SK-N-SH (cell line): ENCODE measurements at regions not wholly inside any gene's neighbourhood (a gene's known extent, or its start where the extent isn't known, plus 50 kb on each side); places are given as distances from the start of the nearest gene placed in this dataset.

Source experiments
- CTCF ChIA-PET: fragments of 300-600, 350-600 bp; formaldehyde crosslinking; extraction: SDS; loops from one replicate; lab custom pipeline; 2021; lab: Yijun Ruan, JAX
- POLR2A ChIA-PET: fragments of 350-600 bp; sonication (Branson Sonifier 250); formaldehyde crosslinking; extraction: SDS; loops from one replicate; lab custom pipeline; 2020; ENCODE audit warnings: antibody characterized with exemption, inconsistent platforms; lab: Yijun Ruan, JAX
- DNase-seq: peaks from one replicate; pipeline ENCODE4 v3.0.0; 2012
- H2AFZ ChIP-seq: fragments of 200-600 bp; sonication (generic); 2 replicates; pipeline ENCODE4 v1.8.1; 2016; ENCODE audit warnings: antibody characterized with exemption, mild to moderate bottlenecking, low read depth
- H3F3A ChIP-seq: fragments of 200-600 bp; sonication (generic); replicated peaks from 2 replicates; pipeline ENCODE3; 2016; ENCODE audit warnings: antibody characterized with exemption, mild to moderate bottlenecking; ENCODE audit not compliant: insufficient read depth
- H3K27ac ChIP-seq, 2 experiments: fragments of 200-500 bp in 1 of 2; fragments of 200-600 bp in 1 of 2; sonication (Bioruptor generic) in 1 of 2; sonication (generic), shearing (Covaris generic) in 1 of 2; 2 replicates each; pipeline versions ENCODE4 v1.5.1 to v1.6.1; 2014 to 2016; ENCODE audit warnings: low read depth in 2 of 2, inconsistent platforms in 1 of 2, low read length in 1 of 2, mild to moderate bottlenecking in 1 of 2, mixed read lengths in 1 of 2
- H3K27me3 ChIP-seq: fragments of 200-600 bp; sonication (generic), shearing (Covaris generic); 2 replicates; pipeline ENCODE4 v1.6.1; 2016; ENCODE audit warnings: mixed run types; ENCODE audit not compliant: insufficient read depth
- H3K36me3 ChIP-seq, 2 experiments: fragments of 200-500 bp in 1 of 2; fragments of 200-600 bp in 1 of 2; sonication (Bioruptor generic) in 1 of 2; sonication (generic) in 1 of 2; replicated peaks in 1 of 2; 2 replicates each; pipeline versions ENCODE3 to v1.5.1; 2014 to 2016; ENCODE audit warnings: low read length in 1 of 2, mild to moderate bottlenecking in 1 of 2; ENCODE audit not compliant: insufficient read depth in 2 of 2, control insufficient read depth in 1 of 2
- H3K4me1 ChIP-seq, 2 experiments: fragments of 200-500 bp in 1 of 2; fragments of 200-600 bp in 1 of 2; sonication (Bioruptor generic) in 1 of 2; sonication (generic), shearing (Covaris generic) in 1 of 2; 2 replicates each; pipeline versions ENCODE4 v1.5.1 to v1.6.1; 2014 to 2016; ENCODE audit warnings: low read depth in 1 of 2, low read length in 1 of 2, mixed run types in 1 of 2; ENCODE audit not compliant: insufficient read depth in 2 of 2, control insufficient read depth in 1 of 2
- H3K4me2 ChIP-seq: fragments of 200-600 bp; sonication (generic), shearing (Covaris generic); 2 replicates; pipeline ENCODE4 v1.6.1; 2017; ENCODE audit warnings: mixed run types
- H3K4me3 ChIP-seq, 2 experiments: fragments of 200-500 bp in 1 of 2; fragments of 200-600 bp in 1 of 2; sonication (Bioruptor generic) in 1 of 2; sonication (generic), shearing (Covaris generic) in 1 of 2; 2 replicates each; pipeline versions ENCODE4 v1.5.1 to v1.8.1; 2014 to 2016; ENCODE audit warnings: low read depth in 2 of 2, inconsistent platforms in 1 of 2, low read length in 1 of 2, mild to moderate bottlenecking in 1 of 2, mixed read lengths in 1 of 2, moderate library complexity in 1 of 2
- H3K79me2 ChIP-seq: fragments of 200-600 bp; sonication (generic); 2 replicates; pipeline ENCODE4 v1.8.1; 2017; ENCODE audit warnings: mild to moderate bottlenecking; ENCODE audit not compliant: insufficient read depth
- H3K9ac ChIP-seq: fragments of 200-600 bp; sonication (generic); 2 replicates; pipeline ENCODE4 v1.6.1; 2017; ENCODE audit warnings: mixed run types
- H3K9me2 ChIP-seq: fragments of 200-600 bp; sonication (generic); 2 replicates; pipeline ENCODE4 v1.6.1; 2017; ENCODE audit warnings: mixed run types
- H3K9me3 ChIP-seq: fragments of 200-600 bp; sonication (generic); 2 replicates; pipeline ENCODE4 v1.6.1; 2017; ENCODE audit warnings: mixed run types, mild to moderate bottlenecking, moderate library complexity
- H4K20me1 ChIP-seq: fragments of 200-600 bp; sonication (generic); 2 replicates; pipeline ENCODE4 v1.6.1; 2017; ENCODE audit warnings: mild to moderate bottlenecking, mixed run types; ENCODE audit not compliant: insufficient read depth
- CHD2 ChIP-seq: fragments of 150-350 bp; IDR thresholded peaks from 2 replicates; pipeline ENCODE4 v1.6.1; 2018; ENCODE audit warnings: low read length; ENCODE audit not compliant: partially characterized antibody
- ELF1 ChIP-seq: IDR thresholded peaks from 2 replicates; pipeline ENCODE4 v1.4.0; 2012
- EP300 ChIP-seq, 2 experiments: IDR thresholded peaks; 2 replicates each; pipeline versions ENCODE4 v1.4.0 to v1.6.1; 2012; ENCODE audit warnings: borderline replicate concordance in 1 of 2, low read depth in 1 of 2, low read length in 1 of 2
- EZH2phosphoT487 ChIP-seq: fragments of 200-600 bp; sonication (generic); IDR thresholded peaks from 2 replicates; pipeline ENCODE4 v1.6.1; 2017; ENCODE audit warnings: low read depth, mixed run types, mild to moderate bottlenecking, antibody characterized with exemption, moderate library complexity, borderline replicate concordance
- FOSL2 ChIP-seq: IDR thresholded peaks from 2 replicates; pipeline ENCODE4 v1.4.0; 2012; ENCODE audit warnings: low read depth, mild to moderate bottlenecking, moderate library complexity, borderline replicate concordance
- FOXJ3 ChIP-seq: sonication (generic); formaldehyde crosslinking; IDR thresholded peaks from 2 replicates; pipeline ENCODE4 v1.5.1; 2020; ENCODE audit warnings: mild to moderate bottlenecking, missing genetic modification reagents
- FOXM1 ChIP-seq: IDR thresholded peaks from 2 replicates; pipeline ENCODE4 v1.4.0; 2012; ENCODE audit warnings: low read depth, mild to moderate bottlenecking
- GABPA ChIP-seq: IDR thresholded peaks from 2 replicates; pipeline ENCODE4 v1.4.0; 2012; ENCODE audit warnings: low read depth, mild to moderate bottlenecking
- GATA2 ChIP-seq: sonication (generic); formaldehyde crosslinking; IDR thresholded peaks from 2 replicates; pipeline ENCODE4 v1.5.0; 2020; ENCODE audit warnings: mild to moderate bottlenecking, missing genetic modification reagents
- IRF3 ChIP-seq: fragments of 150-350 bp; IDR thresholded peaks from 2 replicates; pipeline ENCODE4 v1.6.1; 2016; ENCODE audit warnings: mild to moderate bottlenecking, low read depth, low read length
- JUND ChIP-seq: IDR thresholded peaks from 2 replicates; pipeline ENCODE4 v1.4.0; 2012
- MAX ChIP-seq: IDR thresholded peaks from 2 replicates; pipeline ENCODE4 v1.4.0; 2012; ENCODE audit warnings: low read depth
- NFIC ChIP-seq: IDR thresholded peaks from 2 replicates; pipeline ENCODE4 v1.4.0; 2012; ENCODE audit warnings: borderline replicate concordance
- NRF1 ChIP-seq: IDR thresholded peaks from 2 replicates; pipeline ENCODE4 v1.6.1; 2012; ENCODE audit warnings: low read depth, mild to moderate bottlenecking, low read length
- PBX3 ChIP-seq: IDR thresholded peaks from 2 replicates; pipeline ENCODE4; 2012
- RAD21 ChIP-seq: IDR thresholded peaks from 2 replicates; pipeline ENCODE4 v1.6.1; 2012; ENCODE audit warnings: mild to moderate bottlenecking, low read length
- RCOR1 ChIP-seq: fragments of 150-350 bp; IDR thresholded peaks from 2 replicates; pipeline ENCODE4 v1.6.1; 2017; ENCODE audit warnings: antibody characterized with exemption, low read length
- TAF1 ChIP-seq: IDR thresholded peaks from 2 replicates; pipeline ENCODE4 v1.6.1; 2012; ENCODE audit warnings: low read depth, mild to moderate bottlenecking, low read length, moderate library complexity, borderline replicate concordance
- TCF12 ChIP-seq: IDR thresholded peaks from 2 replicates; pipeline ENCODE4 v1.4.0; 2012
- TEAD4 ChIP-seq: IDR thresholded peaks from 2 replicates; pipeline ENCODE4 v1.4.0; 2012; ENCODE audit warnings: mild to moderate bottlenecking, borderline replicate concordance; ENCODE audit not compliant: insufficient read depth
- YY1 ChIP-seq: IDR thresholded peaks from 2 replicates; pipeline ENCODE4 v1.4.0; 2012; ENCODE audit warnings: low read depth, mild to moderate bottlenecking
- WGBS: methylation state at CpG from one replicate; pipeline ENCODE4 v1.1.6; 2017; ENCODE audit warnings: low lambda C conversion rate; 5-methylcytosine and 5-hydroxymethylcytosine counted together
- TF ChIP-seq, protein P1 (sequence below): fragments of 150-350 bp; IDR thresholded peaks from 2 replicates; pipeline ENCODE4 v1.6.1; 2017; ENCODE audit warnings: antibody characterized with exemption, low read length, low read depth, borderline replicate concordance
- TF ChIP-seq, protein P2 (sequence below): IDR thresholded peaks from 2 replicates; pipeline ENCODE4 v1.4.0; 2012; ENCODE audit warnings: low read depth, borderline replicate concordance

- no peaks in the 10 kb centered on the region for H3K27me3 ChIP-seq
- CTCF ChIA-PET: interaction anchor here (1.0 to 2.6 kb wide), 6 partner anchors 10 to 803 kb away, joined by 3 to 18 read pairs (median 12); partner anchors contain the start of gene PDGFD
- WGBS: 92% methylated on average over 2 of the region's 2 CpGs
- no peak overlapping the region for H3K9ac ChIP-seq
- no peaks in the 10 kb centered on the region for H3K36me3 ChIP-seq
- TF ChIP-seq PBX3 (no peak), TCF12 (no peak), MAX (no peak), FOXM1 (no peak), FOXJ3 (no peak), FOSL2 (no peak), EP300 (IDR thresholded peaks at IDR 0.05; ENCODE audit: borderline replicate concordance in 1 of 2, low read depth in 1 of 2, low read length in 1 of 2) (no peak), TEAD4 (no peak), NFIC (no peak), CHD2 (no peak), RCOR1 (no peak), JUND (no peak), GABPA (no peak), RAD21 (no peak), NRF1 (no peak), YY1 (no peak), GATA2 (CRISPR knock-in tag) (no peak), TAF1 (no peak)
- no peaks in the 10 kb centered on the region for H3K9me2 ChIP-seq
- no peaks in the 10 kb centered on the region for H3K9me3 ChIP-seq
- peaks cover 6 to 8% of the 10 kb centered on the region in 2 experiments; a peak in 2 of 4 replicates for H3K4me1 ChIP-seq
- no peak overlapping the region for H3K4me3 ChIP-seq
- DNase-seq: no peak
- H3K4me2 ChIP-seq: no peak overlapping the region
- no peak overlapping the region for H3K27ac ChIP-seq
- no peak overlapping the region for H2AFZ ChIP-seq
- H3F3A ChIP-seq: no peaks in the 10 kb centered on the region
- POLR2A ChIA-PET: no interaction called here
- no peaks in the 10 kb centered on the region for H4K20me1 ChIP-seq
- no peaks in the 10 kb centered on the region for H3K79me2 ChIP-seq
Observed at GRCh38 chr11:103683576-103683975, 352.9 kb upstream of the DDI1 start.

DNA sequence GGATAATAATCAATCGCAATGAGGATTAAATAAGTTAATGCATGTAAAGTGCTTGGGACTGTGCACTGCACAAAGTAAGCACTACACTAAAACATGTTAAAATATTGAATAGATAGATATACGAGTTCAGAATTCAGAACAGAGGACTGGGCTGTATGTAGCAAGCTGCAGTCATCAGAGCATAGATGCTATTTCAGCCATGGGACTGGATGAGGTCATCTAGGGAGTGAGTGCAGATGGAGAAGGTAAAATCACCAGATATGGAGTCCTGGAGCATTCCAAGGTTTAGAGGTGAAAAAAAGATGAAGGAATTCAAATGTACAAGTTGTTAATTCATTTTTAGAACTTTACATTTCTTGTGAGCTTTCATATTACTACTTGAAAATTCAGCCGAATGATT, 347.5 kb upstream of the DDI1 start:
- no peaks in the 10 kb centered on the region for H3K36me3 ChIP-seq
- no peaks in the 10 kb centered on the region for H3K79me2 ChIP-seq
- H2AFZ ChIP-seq: no peak overlapping the region
- H3K27me3 ChIP-seq: no peaks in the 10 kb centered on the region
- no peaks in the 10 kb centered on the region for H3K4me1 ChIP-seq
- WGBS: 95% methylated on average over 3 of the region's 3 CpGs
- no peak for DNase-seq
- no peaks in the 10 kb centered on the region for H3K9me3 ChIP-seq
- H3F3A ChIP-seq: no peaks in the 10 kb centered on the region
- no peak overlapping the region for H3K4me3 ChIP-seq
- no peaks in the 10 kb centered on the region for H4K20me1 ChIP-seq
- ChIA-PET CTCF (no interaction called here), POLR2A (no interaction called here)
- H3K9ac ChIP-seq: no peak overlapping the region
- H3K4me2 ChIP-seq: no peak overlapping the region
- no peaks in the 10 kb centered on the region for H3K9me2 ChIP-seq
- H3K27ac ChIP-seq: no peak overlapping the region
- no peak for TF ChIP-seq PBX3
- no peak for TF ChIP-seq ELF1
- TF ChIP-seq, protein P1, sequence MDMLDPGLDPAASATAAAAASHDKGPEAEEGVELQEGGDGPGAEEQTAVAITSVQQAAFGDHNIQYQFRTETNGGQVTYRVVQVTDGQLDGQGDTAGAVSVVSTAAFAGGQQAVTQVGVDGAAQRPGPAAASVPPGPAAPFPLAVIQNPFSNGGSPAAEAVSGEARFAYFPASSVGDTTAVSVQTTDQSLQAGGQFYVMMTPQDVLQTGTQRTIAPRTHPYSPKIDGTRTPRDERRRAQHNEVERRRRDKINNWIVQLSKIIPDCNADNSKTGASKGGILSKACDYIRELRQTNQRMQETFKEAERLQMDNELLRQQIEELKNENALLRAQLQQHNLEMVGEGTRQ: no peak
- TF ChIP-seq EZH2phosphoT487: no peak
- TF ChIP-seq NRF1: no peak
- TF ChIP-seq, protein P2, sequence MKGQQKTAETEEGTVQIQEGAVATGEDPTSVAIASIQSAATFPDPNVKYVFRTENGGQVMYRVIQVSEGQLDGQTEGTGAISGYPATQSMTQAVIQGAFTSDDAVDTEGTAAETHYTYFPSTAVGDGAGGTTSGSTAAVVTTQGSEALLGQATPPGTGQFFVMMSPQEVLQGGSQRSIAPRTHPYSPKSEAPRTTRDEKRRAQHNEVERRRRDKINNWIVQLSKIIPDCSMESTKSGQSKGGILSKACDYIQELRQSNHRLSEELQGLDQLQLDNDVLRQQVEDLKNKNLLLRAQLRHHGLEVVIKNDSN: no peak
- no peak for TF ChIP-seq FOSL2
- TF ChIP-seq IRF3: no peak
